ENCODE measurements at regions not wholly inside any gene's neighbourhood (a gene's known extent, or its start where the extent isn't known, plus 50 kb on each side); places are given as distances from the start of the nearest gene placed in this dataset.

DNA sequence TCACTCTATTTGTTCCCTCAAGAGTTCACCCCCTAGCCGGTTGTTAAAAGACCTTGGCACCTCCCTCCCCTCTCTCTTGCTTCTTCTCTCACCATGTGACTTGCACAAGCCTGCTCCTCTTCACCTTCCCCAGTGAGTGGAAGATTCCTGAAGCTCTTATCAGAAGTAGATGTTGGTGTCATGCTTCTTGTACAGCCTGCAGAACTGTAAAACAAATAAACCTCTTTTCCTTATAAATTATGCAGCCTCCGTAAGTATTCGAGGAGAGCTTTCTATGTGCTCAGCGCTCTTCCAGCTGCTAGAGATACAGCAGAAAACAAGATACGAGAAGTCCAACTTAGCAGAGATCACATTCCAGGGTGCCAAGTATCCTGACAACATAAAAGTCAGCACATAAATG is 147.0 kb upstream of the RUNX1 start:
- WGBS (ENCODE audit: low lambda C conversion rate): 87% methylated on average over 5 of the region's 5 CpGs
- no peak overlapping the region for H3K9ac ChIP-seq
- no peaks in the 10 kb centered on the region for H3K79me2 ChIP-seq (ENCODE audit: insufficient read depth)
- ChIA-PET POLR2A (no interaction called here), CTCF (no interaction called here)
- no peaks in the 10 kb centered on the region for H4K20me1 ChIP-seq (ENCODE audit: insufficient read depth)
- no peak overlapping the region for H2AFZ ChIP-seq (ENCODE audit: low read depth)
- H3K27ac ChIP-seq (ENCODE audit: low read depth in 2 of 2, low read length in 1 of 2): no peak overlapping the region
- no peak overlapping the region for H3K4me2 ChIP-seq
- DNase-seq: no peak
- no peaks in the 10 kb centered on the region; a peak in 1 of 4 replicates for H3K4me1 ChIP-seq (ENCODE audit: control insufficient read depth in 1 of 2, insufficient read depth in 2 of 2, low read depth in 1 of 2, low read length in 1 of 2)
- no peaks in the 10 kb centered on the region for H3K9me3 ChIP-seq
- no peaks in the 10 kb centered on the region for H3K36me3 ChIP-seq (replicated peaks in 1 of 2; ENCODE audit: control insufficient read depth in 1 of 2, insufficient read depth in 2 of 2, low read length in 1 of 2)
- no peaks in the 10 kb centered on the region for H3K9me2 ChIP-seq
- TF ChIP-seq POLR2AphosphoS5 (IDR thresholded peaks at IDR 0.05; ENCODE audit: low read depth, low read length): no peak
- H3K27me3 ChIP-seq (ENCODE audit: insufficient read depth): no peaks in the 10 kb centered on the region
- H3K4me3 ChIP-seq (ENCODE audit: low read depth in 2 of 2, low read length in 1 of 2): no peak overlapping the region
- H3F3A ChIP-seq (replicated peaks; ENCODE audit: insufficient read depth): peaks cover 34% of the 10 kb centered on the region

DNA sequence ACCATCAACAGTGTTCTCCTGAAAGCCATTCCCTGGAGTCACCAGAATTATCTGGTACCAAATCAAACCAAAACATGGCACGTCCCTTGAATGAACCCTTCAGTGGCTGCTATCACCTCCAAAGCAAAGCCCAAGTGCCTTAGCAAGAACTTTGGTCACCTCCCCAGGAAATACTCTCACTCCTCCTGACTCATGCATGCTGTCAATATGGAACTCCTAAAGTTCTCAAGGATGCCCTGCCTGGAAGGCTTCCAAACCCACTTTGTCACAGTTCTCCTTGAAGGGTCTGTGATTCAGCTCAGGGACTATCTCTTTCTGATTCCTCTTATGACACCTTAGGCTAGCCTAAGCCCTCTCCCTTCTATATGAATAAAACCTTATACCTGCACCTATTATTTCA is 146.1 kb upstream of the RUNX1 start:
- H3K9me2 ChIP-seq: no peaks in the 10 kb centered on the region
- WGBS (ENCODE audit: low lambda C conversion rate): 56% methylated on average over 1 of the region's 1 CpG

More for the DNA sequence above, 146.1 kb upstream of the RUNX1 start:
- Histone ChIP-seq H3K9ac (no peak overlapping the region), H3K27ac (ENCODE audit: low read depth in 2 of 2, low read length in 1 of 2) (peak overlapping the region in 1 of 2 experiments; percentile 39; a peak in 2 of 4 replicates), H2AFZ (ENCODE audit: low read depth) (no peak overlapping the region), H3K27me3 (ENCODE audit: insufficient read depth) (no peaks in the 10 kb centered on the region), H3K79me2 (ENCODE audit: insufficient read depth) (no peaks in the 10 kb centered on the region), H3K36me3 (replicated peaks in 1 of 2; ENCODE audit: control insufficient read depth in 1 of 2, insufficient read depth in 2 of 2, low read length in 1 of 2) (no peaks in the 10 kb centered on the region), H3K4me3 (ENCODE audit: low read depth in 2 of 2, low read length in 1 of 2) (no peak overlapping the region), H3K9me3 (no peaks in the 10 kb centered on the region), H3K4me1 (ENCODE audit: control insufficient read depth in 1 of 2, insufficient read depth in 2 of 2, low read depth in 1 of 2, low read length in 1 of 2) (peaks cover 2 to 4% of the 10 kb centered on the region in 2 experiments; a peak in 2 of 4 replicates), H3K4me2 (no peak overlapping the region), H4K20me1 (ENCODE audit: insufficient read depth) (no peaks in the 10 kb centered on the region), H3F3A (replicated peaks; ENCODE audit: insufficient read depth) (peaks cover 34% of the 10 kb centered on the region)
- DNase-seq: no peak
- ChIA-PET POLR2A (no interaction called here), CTCF (no interaction called here)
- TF ChIP-seq JUND (IDR thresholded peaks at IDR 0.05) (0 out of 2 replicates have a peak, but pooled peaks have one; percentile 21), FOXM1 (IDR thresholded peaks at IDR 0.05; ENCODE audit: low read depth) (no peak), MXI1 (IDR thresholded peaks at IDR 0.05; ENCODE audit: low read depth, low read length) (no peak), NFIC (IDR thresholded peaks at IDR 0.05; ENCODE audit: borderline replicate concordance) (peak; percentile 65), EP300 (IDR thresholded peaks at IDR 0.05; ENCODE audit: borderline replicate concordance in 1 of 2, low read depth in 1 of 2, low read length in 1 of 2) (peak in 1 of 2 experiments; percentile 33; a peak in 1 of 4 replicates), TCF12 (IDR thresholded peaks at IDR 0.05) (peak; percentile 42; the same call in 1 of the 2 replicates), RXRA (IDR thresholded peaks at IDR 0.05; ENCODE audit: borderline replicate concordance, low read depth) (peak; percentile 55; the same call in 1 of the 2 replicates), RAD21 (IDR thresholded peaks at IDR 0.05; ENCODE audit: low read length) (no peak), FOSL2 (IDR thresholded peaks at IDR 0.05; ENCODE audit: borderline replicate concordance, low read depth) (peak; percentile 56; the same call in 1 of the 2 replicates)
- TF ChIP-seq, protein P1, sequence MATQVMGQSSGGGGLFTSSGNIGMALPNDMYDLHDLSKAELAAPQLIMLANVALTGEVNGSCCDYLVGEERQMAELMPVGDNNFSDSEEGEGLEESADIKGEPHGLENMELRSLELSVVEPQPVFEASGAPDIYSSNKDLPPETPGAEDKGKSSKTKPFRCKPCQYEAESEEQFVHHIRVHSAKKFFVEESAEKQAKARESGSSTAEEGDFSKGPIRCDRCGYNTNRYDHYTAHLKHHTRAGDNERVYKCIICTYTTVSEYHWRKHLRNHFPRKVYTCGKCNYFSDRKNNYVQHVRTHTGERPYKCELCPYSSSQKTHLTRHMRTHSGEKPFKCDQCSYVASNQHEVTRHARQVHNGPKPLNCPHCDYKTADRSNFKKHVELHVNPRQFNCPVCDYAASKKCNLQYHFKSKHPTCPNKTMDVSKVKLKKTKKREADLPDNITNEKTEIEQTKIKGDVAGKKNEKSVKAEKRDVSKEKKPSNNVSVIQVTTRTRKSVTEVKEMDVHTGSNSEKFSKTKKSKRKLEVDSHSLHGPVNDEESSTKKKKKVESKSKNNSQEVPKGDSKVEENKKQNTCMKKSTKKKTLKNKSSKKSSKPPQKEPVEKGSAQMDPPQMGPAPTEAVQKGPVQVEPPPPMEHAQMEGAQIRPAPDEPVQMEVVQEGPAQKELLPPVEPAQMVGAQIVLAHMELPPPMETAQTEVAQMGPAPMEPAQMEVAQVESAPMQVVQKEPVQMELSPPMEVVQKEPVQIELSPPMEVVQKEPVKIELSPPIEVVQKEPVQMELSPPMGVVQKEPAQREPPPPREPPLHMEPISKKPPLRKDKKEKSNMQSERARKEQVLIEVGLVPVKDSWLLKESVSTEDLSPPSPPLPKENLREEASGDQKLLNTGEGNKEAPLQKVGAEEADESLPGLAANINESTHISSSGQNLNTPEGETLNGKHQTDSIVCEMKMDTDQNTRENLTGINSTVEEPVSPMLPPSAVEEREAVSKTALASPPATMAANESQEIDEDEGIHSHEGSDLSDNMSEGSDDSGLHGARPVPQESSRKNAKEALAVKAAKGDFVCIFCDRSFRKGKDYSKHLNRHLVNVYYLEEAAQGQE (IDR thresholded peaks at IDR 0.05; ENCODE audit: low read depth, low read length): no peak
- TF ChIP-seq, protein P2, sequence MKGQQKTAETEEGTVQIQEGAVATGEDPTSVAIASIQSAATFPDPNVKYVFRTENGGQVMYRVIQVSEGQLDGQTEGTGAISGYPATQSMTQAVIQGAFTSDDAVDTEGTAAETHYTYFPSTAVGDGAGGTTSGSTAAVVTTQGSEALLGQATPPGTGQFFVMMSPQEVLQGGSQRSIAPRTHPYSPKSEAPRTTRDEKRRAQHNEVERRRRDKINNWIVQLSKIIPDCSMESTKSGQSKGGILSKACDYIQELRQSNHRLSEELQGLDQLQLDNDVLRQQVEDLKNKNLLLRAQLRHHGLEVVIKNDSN (IDR thresholded peaks at IDR 0.05; ENCODE audit: borderline replicate concordance, low read depth): no peak
- TF ChIP-seq, protein P3, sequence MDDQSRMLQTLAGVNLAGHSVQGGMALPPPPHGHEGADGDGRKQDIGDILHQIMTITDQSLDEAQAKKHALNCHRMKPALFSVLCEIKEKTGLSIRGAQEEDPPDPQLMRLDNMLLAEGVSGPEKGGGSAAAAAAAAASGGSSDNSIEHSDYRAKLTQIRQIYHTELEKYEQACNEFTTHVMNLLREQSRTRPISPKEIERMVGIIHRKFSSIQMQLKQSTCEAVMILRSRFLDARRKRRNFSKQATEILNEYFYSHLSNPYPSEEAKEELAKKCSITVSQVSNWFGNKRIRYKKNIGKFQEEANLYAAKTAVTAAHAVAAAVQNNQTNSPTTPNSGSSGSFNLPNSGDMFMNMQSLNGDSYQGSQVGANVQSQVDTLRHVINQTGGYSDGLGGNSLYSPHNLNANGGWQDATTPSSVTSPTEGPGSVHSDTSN (IDR thresholded peaks at IDR 0.05): peak; percentile 58; the same call in 1 of the 2 replicates
- TF ChIP-seq, protein P4, sequence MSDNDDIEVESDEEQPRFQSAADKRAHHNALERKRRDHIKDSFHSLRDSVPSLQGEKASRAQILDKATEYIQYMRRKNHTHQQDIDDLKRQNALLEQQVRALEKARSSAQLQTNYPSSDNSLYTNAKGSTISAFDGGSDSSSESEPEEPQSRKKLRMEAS (IDR thresholded peaks at IDR 0.05; ENCODE audit: low read depth): no peak

All from SK-N-SH (cell line).